A172 (cell line): ENCODE measurements at regions not wholly inside any gene's neighbourhood (a gene's known extent, or its start where the extent isn't known, plus 50 kb on each side); places are given as distances from the start of the nearest gene placed in this dataset.

Experiments
- DNase-seq: peaks from one replicate; pipeline ENCODE4 v3.0.0-alpha.2; 2015; ENCODE audit warnings: low spot score

DNA sequence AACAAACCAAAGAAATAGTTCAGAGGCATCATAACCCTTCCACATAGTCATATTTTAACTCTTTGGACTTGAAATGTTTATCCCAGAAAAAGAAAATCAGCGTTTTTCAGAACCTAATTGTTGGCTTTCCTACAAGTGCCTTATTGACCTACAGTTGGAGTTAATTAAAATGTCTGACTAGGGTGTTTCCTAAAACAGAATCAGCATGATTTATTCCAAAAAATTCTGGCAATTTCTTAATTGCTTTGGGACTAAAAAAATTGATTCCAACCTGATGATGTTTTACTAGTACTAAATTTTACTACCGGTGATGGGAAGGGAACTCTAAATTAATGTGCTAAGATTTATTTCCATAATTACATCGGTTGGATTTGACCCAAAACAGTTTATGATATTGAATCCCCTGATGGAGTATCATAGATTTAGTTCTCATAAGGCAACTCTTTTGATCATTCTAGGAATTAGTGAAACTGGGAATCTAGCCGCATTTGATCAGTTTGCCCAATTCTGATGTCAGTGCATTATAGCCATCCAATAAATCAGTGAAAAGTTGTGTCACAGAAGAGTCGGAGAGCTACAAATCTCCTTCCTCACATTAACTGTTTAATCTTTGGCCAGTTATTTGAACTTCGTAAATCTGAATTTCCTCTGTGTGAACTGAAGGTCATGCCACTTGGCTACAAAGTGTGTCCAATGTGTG, 134.3 kb upstream of the DSEL start:
- DNase-seq, result no peak

DNA sequence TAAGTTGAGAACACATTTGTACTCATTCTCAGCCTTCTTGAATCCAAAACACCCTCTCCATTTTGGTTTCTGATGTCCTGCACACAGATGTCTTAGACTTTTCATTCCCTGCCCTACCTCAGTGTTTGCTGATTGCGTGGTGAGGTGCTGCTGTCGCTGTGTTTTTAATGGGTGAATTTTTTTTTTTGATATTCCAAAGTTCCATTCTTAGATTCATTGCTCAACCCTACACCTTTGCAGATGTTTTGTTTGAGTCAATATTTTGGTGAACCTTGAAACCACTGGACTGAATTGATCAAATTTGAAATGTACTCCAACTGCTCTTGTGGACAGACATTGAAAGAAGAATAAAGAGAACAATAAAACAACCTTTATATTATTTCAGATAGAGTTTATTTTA, 130.4 kb upstream of the DSEL start:
- no peak for DNase-seq

GRCh38 chr18:67644226-67644625, 127.7 kb upstream of the DSEL start:
- DNase-seq, result no peak

DNA sequence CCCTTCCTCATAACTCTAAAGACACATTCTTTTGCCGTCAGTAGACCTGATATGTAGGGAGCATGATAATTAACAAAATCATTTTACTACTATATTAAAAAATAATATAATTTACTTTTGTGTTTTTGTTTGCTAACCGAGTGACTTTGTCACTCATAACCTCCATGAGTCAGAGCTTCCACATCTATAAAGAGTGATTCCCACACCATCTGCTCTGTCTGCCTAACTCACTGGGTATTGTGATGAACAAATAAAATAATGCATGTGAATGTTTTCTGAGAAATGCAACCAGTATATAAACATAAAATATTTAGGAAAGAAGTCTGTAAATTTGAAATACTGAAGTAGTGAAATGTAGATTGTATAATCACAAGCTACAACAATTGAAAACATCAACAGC, 123.4 kb upstream of the DSEL start:
- DNase-seq, result no peak

GRCh38 chr18:67636597-67637385, 120.3 kb upstream of the DSEL start:
- DNase-seq, result no peak

GRCh38 chr18:67634631-67635338, 118.3 kb upstream of the DSEL start:
- DNase-seq, result no peak

- DNase-seq, result no peak
Observed at GRCh38 chr18:67633939-67634338, 117.4 kb upstream of the DSEL start.

DNA sequence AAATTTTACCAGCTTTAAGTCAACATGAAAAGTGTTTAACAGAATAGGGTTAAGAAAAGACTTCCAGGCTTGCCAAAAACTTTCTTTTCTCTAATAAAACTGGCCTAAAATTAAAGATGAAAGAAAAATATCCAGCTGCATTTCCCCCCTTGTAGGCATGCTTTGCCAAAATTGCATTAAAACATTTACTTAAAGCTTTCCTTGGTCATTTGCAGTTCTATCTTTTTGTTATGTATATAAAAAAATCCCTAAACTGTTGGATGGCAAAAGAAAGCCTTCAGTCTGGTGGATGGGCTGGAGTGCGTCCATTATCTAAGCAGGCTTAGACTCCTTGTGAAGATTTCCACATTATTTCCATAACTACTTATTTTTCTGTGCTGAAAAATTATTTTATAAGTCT, 105.4 kb upstream of the DSEL start:
- no peak for DNase-seq

- DNase-seq, result no peak
Observed at GRCh38 chr18:67621049-67621713, 104.7 kb upstream of the DSEL start.

GRCh38 chr18:67618061-67618460, 101.5 kb upstream of the DSEL start:
- DNase-seq, result no peak

- no peak for DNase-seq
Observed at GRCh38 chr18:67615876-67616275, 99.4 kb upstream of the DSEL start.

GRCh38 chr18:67613731-67614130, 97.2 kb upstream of the DSEL start:
- no peak for DNase-seq

DNA sequence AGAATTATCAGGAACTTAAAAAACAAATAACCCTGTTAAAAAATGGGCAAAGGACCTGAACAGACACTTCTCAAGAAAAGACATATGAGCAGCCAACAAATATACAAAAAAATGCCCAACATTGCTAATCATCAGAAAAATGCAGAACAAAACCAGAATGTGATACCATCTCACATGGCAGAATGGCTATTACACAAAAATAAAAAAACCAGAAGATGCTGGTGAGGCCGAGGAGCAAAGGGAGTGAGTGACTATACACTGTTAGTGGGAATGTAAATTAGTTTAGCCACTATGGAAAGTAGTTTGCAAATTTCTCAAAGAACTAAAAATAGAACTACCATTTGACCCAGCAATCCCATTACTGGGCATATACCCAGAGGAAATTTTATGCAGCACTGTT, 95.8 kb upstream of the DSEL start:
- DNase-seq, result no peak

DNA sequence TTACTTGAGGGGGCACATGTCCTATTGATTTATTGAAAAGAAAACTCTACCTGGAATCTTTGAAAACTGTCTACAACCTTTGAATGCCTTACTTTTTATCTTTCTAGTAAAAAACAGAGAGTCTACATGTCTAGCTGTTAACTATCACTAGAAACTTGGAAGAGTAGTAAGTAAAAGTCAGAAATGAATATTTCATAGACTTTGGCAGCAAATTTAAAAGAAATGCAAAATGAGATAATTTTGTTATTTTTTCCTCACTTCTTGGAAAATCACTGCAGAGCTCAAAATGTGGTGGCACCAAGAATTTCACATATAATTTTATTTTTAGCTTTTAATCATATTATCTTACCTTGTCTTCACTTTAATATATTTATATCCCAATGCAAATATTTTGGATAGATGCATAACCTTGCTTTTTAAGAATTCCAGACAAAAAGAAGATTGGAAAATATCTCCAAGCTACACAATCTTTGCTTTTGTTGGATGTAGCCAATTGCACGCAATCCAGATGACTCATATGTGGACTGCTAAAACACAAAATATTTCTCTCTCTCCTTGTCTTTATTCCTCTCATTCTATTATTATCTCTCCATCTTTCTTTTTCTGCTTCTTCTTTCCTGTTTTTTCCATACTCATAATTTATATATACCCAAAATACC, 92.2 kb upstream of the DSEL start:
- DNase-seq, result no peak

- DNase-seq, result no peak
Observed at GRCh38 chr18:67608191-67608590, 91.7 kb upstream of the DSEL start.

GRCh38 chr18:67600181-67601180, 84.0 kb upstream of the DSEL start:
- no peak for DNase-seq

DNA sequence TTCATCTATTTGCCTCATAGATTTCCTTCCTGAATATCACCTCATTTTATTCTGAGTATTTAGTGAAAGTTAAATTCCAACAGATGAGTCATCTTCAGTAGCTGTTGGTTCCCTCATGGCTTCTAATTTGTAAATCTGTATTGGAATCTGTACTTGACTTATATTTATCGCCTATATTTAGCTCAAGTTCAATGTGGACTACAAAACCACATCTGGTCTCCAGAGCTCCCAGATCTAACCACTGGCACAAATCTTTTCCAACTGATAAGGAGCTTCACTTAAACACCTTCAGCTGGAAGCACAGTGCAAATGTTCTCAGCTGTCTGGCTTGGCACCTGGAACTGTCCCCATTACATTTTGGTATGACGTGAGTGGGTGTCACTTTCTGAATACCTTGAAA, 82.8 kb upstream of the DSEL start:
- DNase-seq, result peak; percentile 8

DNA sequence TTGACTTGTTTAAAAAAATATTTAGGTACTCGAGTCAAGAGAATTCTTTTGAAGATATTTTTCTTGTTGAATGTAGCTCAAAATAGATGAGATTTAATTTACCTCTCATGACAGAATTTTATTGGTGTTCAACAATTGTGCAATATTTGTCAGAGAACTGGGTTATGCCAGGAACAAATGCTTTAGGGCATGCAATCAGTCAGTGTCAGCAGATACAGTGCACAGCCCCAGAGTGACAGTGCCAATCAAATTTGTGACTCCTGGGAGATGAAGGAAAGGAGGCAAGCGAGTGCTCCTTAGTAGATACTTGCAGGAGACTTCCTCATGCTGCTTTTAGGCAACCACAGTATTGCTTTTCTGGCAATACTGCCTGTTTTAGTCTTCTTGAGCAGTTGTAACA, 81.2 kb upstream of the DSEL start:
- no peak for DNase-seq

GRCh38 chr18:67596003-67596402, 79.5 kb upstream of the DSEL start:
- DNase-seq, result no peak

DNA sequence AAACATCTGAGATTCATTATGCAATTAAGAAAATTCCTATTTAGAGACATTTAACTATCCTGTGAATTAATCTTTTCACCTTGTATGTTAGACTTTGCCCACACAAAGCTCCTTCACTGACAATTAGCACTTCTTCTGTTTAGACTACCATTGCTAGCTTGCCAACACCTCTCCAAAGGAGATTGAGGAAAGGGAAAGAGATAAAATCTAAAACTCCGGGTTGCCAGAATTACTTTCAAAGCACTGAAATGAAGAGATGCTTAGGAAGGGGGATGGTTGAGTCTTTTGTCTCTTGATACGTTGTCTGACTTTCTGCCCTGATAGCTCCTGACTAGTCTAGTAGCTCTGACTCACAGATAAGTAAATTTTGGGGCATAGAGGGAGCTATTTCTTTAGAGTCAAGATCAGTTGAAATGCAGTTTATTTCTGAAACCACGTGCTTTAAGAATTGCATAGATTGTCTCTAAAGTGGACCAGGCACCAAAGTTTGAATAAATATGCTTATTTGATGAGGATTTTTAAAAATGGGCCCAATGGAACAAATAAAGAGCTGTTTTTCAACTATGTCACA, 74.1 kb upstream of the DSEL start:
- peak; percentile 2 for DNase-seq
